Stimulated activated CD4-positive, alpha-beta T cell treated with anti-CD3 and anti-CD28 coated beads, Interleukin-15, amount 100 ng/mL, for 48 hours (primary cell): ENCODE measurements at regions not wholly inside any gene's neighbourhood (a gene's known extent, or its start where the extent isn't known, plus 50 kb on each side); places are given as distances from the start of the nearest gene placed in this dataset.
"Not testable (repeated sequence)": the region's sequence is repeated elsewhere in the genome, so short reads cannot be mapped to it uniquely, and the experiment has no call there.

Experiments used
- DNase-seq, 2 donors: peaks; one replicate each; pipeline ENCODE4 v3.0.0-alpha.2; 2020; ENCODE audit warnings: low read depth in 2 of 2

DNA sequence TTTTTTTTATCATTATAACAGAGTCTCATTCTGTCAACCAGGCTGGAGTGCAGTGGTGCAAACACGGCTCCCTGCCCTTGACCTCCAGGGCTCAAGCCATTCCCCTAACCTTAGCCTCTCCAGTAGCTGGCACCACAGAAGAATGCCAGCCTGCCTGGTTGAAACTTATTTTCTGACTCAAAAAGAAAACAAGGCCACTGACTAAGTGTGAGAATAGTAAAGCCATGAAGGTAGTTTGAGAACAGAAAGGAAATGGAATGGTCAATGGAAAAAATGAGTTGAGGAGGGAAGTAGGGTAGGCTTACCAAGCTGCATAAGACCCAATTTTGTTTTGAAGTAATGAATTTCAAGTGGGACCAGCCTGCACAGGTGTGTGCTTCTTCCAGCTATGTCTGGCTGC is 82.8 kb upstream of the RORB start:
- no peak for DNase-seq

DNA sequence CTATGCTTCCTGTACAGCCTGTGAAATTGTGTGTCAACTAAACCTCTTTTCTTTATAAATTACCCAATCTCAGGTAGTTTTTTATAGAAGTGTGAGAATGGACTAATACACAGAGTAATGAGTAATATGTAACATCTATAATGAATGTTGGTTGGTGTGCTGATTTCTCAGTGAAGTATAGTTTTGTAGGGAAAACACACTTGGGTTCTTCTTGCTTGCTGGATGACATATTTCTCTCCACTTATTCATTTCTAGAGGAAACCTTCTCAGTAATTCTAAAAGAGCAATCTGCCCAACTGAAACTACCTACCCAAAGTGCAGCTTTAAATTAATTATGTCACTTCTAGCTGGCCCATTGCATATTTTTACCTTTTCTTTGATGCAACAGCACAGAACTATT is 81.1 kb upstream of the RORB start:
- no peak for DNase-seq

DNA sequence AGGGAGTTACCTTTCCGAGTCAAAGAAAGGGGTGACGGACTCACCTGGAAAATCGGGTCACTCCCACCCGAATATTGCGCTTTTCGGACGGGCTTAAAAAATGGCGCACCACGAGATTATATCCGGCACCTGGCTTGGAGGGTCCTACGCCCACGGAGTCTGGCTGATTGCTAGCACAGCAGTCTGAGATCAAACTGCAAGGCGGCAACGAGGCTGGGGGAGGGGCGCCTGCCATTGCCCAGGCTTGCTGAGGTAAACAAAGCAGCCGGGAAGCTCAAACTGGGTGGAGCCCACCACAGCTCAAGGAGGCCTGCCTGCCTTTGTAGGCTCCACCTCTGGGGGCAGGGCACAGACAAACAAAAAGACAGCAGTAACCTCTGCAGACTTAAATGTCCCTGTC is 72.6 kb upstream of the RORB start:
- DNase-seq, result not testable (repeated sequence)

DNA sequence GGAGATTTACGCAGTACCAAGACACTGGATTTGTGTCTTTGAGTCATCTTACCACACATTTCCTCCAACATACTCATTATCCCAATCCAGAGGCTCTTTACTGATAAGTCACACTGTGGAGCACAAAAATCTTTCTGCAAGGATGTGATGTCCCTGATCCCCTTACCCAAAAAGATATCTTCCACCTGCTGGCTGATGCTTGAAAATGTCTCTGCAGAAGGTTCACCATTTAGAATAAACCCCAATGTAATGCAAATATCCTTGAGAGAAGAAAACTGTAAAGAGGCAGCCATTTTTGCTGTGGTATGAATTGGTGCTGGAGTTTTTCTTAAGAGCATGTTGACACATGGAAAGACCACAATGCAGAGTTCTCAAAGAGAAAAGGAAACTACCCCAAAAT is 65.7 kb upstream of the RORB start:
- DNase-seq, result no peak

DNA sequence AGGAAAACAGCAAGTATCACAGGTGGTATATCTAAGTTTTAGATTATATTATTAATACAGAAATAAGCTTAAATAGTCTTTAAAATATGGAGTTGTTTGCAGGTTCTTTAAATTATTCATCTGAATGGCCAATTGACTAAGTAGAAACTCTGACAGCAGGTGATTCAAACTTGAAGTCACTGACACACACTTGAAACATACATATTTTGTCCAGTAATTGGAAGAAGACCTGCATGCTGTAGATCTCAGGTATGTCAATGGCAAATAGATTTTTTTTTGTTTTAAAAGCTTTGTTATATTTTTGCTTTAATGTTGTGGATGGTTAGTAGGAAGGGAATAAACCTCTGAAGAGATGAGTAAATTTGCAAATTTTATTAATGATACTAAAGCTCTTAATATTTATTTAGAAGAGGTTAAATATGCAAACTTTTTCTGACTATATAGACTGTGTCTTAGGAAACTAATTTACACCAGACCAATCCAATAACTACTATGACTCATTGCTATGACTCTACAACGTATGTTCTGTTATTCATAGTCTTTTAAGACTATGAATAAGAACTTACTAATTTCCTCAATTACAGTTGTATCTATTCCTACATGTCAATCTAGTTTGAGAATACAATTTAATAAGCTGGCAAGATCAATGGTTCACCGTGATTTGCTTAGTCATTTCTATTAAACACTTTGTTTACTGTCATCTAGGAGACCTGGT is 53.9 kb upstream of the RORB start:
- DNase-seq, result no peak

DNA sequence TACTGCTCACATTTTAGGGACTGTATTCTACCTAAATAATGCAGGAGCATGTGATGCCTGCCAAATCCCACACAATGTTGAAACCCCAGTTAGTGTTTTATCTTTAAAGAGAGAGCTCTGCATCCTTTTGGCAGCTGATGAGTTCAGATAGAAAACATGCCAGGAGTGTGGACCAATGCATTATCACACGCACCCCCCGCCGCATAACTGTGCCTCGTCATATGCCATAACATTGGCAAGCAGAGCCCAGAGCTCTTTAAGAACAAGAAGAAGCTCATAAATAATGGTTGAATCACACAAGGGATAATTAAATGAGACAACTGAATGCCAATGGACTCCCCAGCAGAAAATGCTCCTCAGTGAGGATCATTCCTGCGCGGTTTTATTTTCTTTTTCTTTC is 52.8 kb upstream of the RORB start:
- DNase-seq, result no peak
